Motor neuron (in vitro differentiated cells): ENCODE measurements at regions not wholly inside any gene's neighbourhood (a gene's known extent, or its start where the extent isn't known, plus 50 kb on each side); places are given as distances from the start of the nearest gene placed in this dataset.
A peak's percentile ranks its signal among the peaks of the same experiment; 100 is the strongest.

Experiments
- ATAC-seq, 8 experiments: fragments of 200-7000 bp; cut with Tn5 transposase; replicated peaks in 6 of 8; 2 replicates each; pipeline ENCODE4 v1.8.0; 2021; ENCODE audit warnings: mild to moderate bottlenecking in 8 of 8, moderate library complexity in 8 of 8
- H3K27ac ChIP-seq, 2 donors: fragments of 250-450 bp; sonication (Bioruptor Pico); 2 replicates each; pipeline ENCODE4 v1.9.0; 2021; ENCODE audit warnings: antibody characterized with exemption in 2 of 2, mild to moderate bottlenecking in 2 of 2, moderate library complexity in 1 of 2
- H3K4me1 ChIP-seq, 2 donors: fragments of 250-450 bp; sonication (Bioruptor Pico); replicated peaks in 1 of 2; 2 replicates each; pipeline ENCODE4 v1.6.1; 2021; ENCODE audit warnings: antibody characterized with exemption in 2 of 2, mild to moderate bottlenecking in 2 of 2, moderate library complexity in 1 of 2
- H3K4me3 ChIP-seq, 5 donors: fragments of 250-450 bp; sonication (Bioruptor Pico); 2 replicates each; pipeline ENCODE4 v1.9.0; 2021; ENCODE audit warnings: antibody characterized with exemption in 5 of 5, mild to moderate bottlenecking in 5 of 5, moderate library complexity in 4 of 5
- WGBS, 10 experiments: fragments of 450-650 bp; shearing (Covaris generic); methylation state at CpG; one replicate each; pipeline ENCODE4 v1.0.0; 2022; 5-methylcytosine and 5-hydroxymethylcytosine counted together
- in situ Hi-C, 9 experiments: fragments of 400-800 bp; cut with MboI; loops; one replicate each; pipeline ENCODE4 v1.15.0; 2021; ENCODE audit warnings: low sequenced_read_pairs in 9 of 9, low pct_unique_long_range_greater_than_20kb in 2 of 9; ENCODE audit not compliant: unreplicated experiment in 9 of 9

DNA sequence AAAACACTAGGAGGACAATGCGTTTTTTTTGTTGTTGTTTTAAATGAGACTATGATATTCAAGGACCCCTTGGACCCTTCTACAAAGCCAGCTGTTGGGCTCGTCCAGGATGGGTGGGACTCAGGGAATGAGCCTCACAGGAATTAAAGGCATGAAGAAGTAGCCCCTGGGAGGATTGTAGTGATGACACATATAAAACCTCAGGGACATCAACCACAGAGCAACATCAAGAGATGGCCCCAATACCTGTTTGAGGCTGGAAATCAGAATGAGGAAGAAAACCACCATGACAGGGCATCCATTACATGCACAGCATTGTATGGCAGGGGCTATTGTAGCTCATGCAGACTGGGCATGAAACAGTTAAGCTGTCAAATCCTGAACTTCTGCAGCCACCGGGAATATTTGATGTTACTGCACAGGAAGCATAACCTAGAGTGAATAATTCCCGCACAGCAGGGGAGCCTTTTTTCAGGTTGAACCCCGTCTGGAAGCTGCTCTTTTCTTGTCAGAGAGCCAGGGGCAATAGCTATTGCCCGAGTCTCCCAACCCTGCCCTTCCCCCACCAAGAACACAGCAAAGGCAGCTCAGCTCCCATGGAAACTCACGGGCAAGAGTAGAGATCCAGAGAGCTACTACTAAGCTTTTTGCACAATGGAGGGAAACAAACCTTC, 140.2 kb upstream of the FGGY start:
- WGBS, 10 experiments, result 0 to 60% (median 20%) methylated on average over 1 to 7 of the region's 7 CpGs
- Histone ChIP-seq H3K4me1 (peaks cover 11 to 22% of the 10 kb centered on the region in 2 donors), H3K27ac (no peak overlapping the region), H3K4me3 (peak overlapping the region in 1 of 5 donors; percentile 6)
- in situ Hi-C loops, result no loop called here
- ATAC-seq, result peak in 7 of 8 experiments; percentile 8 to 92 (median 85)

DNA sequence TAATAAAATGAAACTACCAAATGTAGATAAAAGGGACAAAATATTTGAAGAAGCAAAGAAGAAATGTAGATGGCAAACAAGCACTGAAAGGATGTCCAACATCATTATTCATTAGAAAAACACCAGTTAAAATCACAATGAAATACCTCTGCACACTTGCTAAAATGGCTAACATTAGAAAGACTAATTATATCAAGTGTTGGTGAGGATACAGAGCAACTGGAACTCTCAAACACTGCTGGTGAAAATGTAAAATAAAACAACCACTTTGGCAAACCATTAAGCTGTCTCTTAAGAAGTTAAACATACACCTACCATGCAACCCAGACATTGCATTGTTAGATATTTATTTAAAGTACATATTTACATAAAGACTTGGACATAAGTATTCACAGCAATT, 138.6 kb upstream of the FGGY start:
- Histone ChIP-seq H3K4me3 (no peak overlapping the region), H3K27ac (no peak overlapping the region), H3K4me1 (peaks cover 13 to 19% of the 10 kb centered on the region in 2 donors)
- in situ Hi-C loops, result no loop called here
- no peak for ATAC-seq

DNA sequence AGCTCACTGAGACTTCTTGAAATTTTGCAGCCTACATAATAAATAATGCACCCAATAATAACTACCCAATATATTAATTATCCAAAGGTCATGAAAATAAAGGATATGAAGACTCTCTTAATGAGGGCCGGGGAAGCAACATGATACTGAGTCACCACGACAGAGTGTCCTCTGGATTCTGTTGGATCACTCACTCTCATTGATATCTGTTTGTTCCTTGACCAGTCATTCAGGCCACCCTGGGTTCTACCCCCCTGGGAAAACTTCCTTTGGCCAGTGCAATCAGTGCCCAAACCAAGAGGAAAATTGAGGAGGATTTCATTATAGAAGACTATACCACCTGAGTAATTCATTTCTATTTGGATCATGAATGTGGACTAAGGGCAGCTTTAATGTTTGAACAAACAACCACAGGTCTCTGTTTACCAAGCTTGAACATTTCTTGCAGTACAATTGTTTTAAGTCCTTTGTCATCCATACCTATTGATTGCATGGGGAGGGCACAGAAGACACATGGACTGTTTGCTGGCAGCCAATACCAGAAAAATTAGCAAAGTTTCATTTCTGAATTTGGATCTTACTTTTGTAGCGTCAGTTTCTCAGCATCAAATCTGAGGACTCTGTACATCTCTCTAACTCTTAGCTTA, 137.2 kb upstream of the FGGY start:
- Histone ChIP-seq H3K4me3 (no peak overlapping the region), H3K4me1 (peaks cover 22 to 27% of the 10 kb centered on the region in 2 donors), H3K27ac (no peak overlapping the region)
- WGBS, 10 experiments, result 39 to 91% (median 56%) methylated on average over 1 to 3 of the region's 3 CpGs; no CpG with 5 or more reads in 3 of the 10 experiments
- in situ Hi-C loops, result no loop called here
- no peak for ATAC-seq

DNA sequence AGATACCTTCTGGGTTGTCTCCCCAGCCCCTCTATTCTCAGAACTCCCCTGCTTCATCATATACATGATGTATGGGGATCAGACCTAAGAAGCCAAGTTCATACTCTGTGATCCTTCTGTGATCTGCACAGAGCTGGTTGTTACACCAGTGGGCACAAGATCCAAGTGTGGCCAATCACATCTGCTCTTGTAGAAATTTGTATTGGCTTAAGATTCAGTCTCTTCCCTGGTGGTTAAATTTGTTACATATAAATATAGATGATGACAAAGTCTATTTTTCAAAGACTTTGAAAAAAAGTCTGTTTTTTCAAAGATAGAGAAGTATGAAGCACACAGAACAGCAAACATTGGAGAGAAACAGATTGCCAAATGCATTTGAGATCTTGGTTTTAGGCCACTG, 135.8 kb upstream of the FGGY start:
- no peak for ATAC-seq
- H3K27ac ChIP-seq, result no peak overlapping the region
- H3K4me1 ChIP-seq, result peaks cover 22 to 24% of the 10 kb centered on the region in 2 donors
- no peak overlapping the region for H3K4me3 ChIP-seq
- in situ Hi-C loops, result no loop called here

DNA sequence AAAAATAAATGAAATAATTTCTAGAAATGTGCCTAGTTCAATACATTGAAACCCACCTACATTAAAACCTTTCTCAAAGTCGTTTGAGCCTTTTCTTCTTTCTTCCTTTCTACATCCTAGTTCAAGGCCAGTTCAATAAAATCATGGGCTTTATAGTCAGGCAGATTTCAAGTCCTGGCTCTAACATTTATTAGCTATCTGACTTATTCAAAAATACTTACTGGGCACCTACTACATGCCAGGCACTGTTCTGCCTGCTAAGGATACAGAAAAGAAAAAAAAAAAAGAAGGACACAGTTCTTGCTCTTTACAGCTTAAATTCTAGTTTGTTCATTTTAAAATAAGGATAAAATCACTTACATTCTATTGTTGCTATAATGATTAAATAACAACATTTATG, 134.2 kb upstream of the FGGY start:
- ATAC-seq, result no peak
- in situ Hi-C loops, result no loop called here
- Histone ChIP-seq H3K27ac (no peak overlapping the region), H3K4me3 (no peak overlapping the region), H3K4me1 (peaks cover 10% of the 10 kb centered on the region in 2 donors)
- WGBS, 10 experiments, result 0 to 83% (median 55%) methylated on average over 1 of the region's 1 CpG; no CpG with 5 or more reads in 2 of the 10 experiments

DNA sequence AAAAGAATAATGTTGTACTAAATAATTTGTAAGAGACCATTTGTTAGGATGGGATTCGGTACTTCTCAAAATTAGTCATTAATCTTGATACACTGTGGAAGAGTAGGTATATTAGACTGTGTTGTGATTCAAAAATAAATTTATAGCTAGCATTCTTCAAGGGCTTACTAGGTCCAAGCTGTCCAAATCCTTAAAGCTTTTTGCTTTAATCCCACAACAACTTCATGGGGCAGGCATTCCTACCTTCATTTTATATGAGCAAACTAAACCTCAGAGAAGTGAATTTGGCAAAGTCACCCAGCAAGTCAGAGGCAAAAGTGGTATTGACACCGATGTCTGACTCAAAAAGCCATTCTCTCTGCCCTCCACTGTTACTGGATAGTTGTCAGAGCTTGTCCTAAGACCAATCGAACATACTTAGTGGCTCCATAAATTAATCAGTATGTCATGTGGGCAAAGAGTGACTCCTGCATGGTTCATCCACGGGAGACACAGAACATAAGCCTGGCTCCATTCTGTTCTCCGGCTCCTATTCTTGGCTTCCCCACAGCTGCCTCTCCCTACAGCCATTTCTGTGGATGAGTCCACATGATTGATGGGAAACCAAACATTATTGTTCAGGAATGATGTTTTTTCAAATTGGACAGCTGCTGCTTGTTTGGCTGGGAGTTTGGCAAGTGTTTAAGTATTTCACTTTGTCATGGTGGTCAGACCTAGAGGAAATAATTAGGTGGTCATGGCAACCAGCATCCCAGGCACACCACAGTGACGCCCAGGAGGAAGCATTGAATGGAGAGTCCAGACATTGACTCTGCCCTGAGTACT, 133.4 kb upstream of the FGGY start:
- peaks cover 10% of the 10 kb centered on the region in 2 donors for H3K4me1 ChIP-seq
- ATAC-seq, result peak; percentile 30 to 97 (median 94)
- in situ Hi-C loops, result no loop called here
- WGBS, 10 experiments, result 8 to 37% (median 31%) methylated on average over 2 to 6 of the region's 6 CpGs; no CpG with 5 or more reads in 2 of the 10 experiments
- H3K4me3 ChIP-seq, result no peak overlapping the region
- H3K27ac ChIP-seq, result no peak overlapping the region

DNA sequence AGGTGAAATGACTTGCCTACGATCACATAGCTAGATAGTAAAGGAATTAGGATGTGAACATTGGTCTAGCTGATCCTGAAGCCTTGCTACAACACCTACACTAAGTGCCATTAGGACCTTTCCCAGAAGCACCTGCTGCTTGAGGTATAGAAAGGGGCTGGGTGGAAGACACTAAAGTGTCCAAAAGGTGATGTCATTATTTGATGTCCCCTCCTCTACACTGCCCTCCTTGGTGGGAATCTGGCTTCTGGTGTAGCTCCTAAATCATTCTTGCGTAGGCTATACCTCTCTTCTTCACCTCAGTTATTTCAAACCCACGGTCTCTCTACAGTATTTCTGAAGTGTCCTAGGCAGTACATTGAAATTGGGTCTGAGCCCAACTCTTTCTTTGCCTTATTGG, 132.5 kb upstream of the FGGY start:
- H3K4me3 ChIP-seq, result no peak overlapping the region
- in situ Hi-C loops, result no loop called here
- ATAC-seq, result no peak
- H3K4me1 ChIP-seq, result peaks cover 10% of the 10 kb centered on the region in 2 donors
- no peak overlapping the region for H3K27ac ChIP-seq
- 50 to 100% (median 94%) methylated on average over 1 to 2 of the region's 3 CpGs; no CpG with 5 or more reads in 1 of the 10 experiments for WGBS, 10 experiments

DNA sequence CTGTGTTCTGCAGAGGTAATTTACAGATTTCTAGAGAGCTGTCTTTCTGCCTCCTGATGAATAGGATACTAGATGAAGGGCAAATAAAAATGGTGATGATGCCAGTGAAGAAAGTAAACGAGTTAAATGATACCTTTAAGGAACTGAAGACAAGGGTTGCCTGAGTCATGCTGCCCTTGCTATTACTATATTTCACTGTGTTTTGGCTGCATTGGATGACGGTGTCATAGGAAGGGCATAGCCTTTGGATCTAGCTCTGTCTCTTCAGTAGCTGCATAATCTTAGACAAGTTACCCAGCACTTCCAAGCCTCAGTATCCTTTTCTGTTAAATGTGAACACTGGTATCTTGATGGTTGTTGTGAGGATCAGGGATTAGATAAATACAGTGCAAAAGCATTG, 131.5 kb upstream of the FGGY start:
- in situ Hi-C loops, result no loop called here
- H3K27ac ChIP-seq, result no peak overlapping the region
- no peak for ATAC-seq
- H3K4me3 ChIP-seq, result no peak overlapping the region
- peaks cover 10% of the 10 kb centered on the region in 2 donors for H3K4me1 ChIP-seq
- WGBS, 10 experiments, result 0 to 80% (median 40%) methylated on average over 1 to 2 of the region's 2 CpGs

DNA sequence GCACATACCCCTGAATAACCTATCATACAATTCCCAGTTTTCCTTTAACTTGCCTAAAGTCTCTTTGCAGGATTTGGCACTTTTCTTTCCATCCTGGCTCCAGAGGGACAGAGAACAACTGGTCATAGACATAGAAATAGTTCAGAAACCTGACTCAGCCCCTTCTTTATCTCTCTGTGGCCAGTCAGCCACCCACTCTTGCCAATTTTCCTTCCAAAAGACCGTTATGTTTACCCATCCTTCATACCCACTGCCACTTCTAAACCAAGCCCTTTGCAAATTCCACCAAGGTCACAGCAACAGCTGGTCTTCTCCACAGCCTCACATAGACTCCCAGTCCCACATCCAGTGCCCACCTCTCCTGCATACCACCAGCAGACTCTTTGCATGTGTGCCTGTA, 127.2 kb upstream of the FGGY start:
- peaks cover 0 to 4% of the 10 kb centered on the region in 2 donors for H3K4me1 ChIP-seq
- 22 to 100% (median 63%) methylated on average over 1 of the region's 1 CpG; no CpG with 5 or more reads in 4 of the 10 experiments for WGBS, 10 experiments
- ATAC-seq, result no peak
- H3K27ac ChIP-seq, result no peak overlapping the region
- in situ Hi-C loops, result no loop called here
- H3K4me3 ChIP-seq, result no peak overlapping the region

DNA sequence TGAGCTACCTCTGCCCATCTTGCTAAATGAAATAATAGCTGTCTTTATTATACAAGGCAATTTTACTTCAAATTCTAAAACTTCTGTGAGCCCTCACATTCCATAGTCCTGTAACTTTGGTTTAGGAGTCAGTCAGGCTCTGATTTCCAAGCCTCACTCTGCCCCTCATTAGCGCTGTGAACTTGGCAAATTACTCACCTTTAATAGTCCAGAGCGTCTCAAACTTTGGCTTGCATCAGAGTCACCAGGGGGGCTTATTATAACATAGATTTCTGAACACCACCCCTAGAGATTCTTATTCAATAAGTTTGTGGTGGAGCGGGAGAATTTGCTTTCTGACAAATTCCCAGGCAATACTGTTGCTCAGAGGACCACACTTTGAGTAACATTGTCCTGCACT, 126.2 kb upstream of the FGGY start:
- H3K4me1 ChIP-seq, result peaks cover 0 to 4% of the 10 kb centered on the region in 2 donors
- no peak overlapping the region for H3K4me3 ChIP-seq
- no peak for ATAC-seq
- in situ Hi-C loops, result no loop called here
- H3K27ac ChIP-seq, result no peak overlapping the region
- 73 to 100% (median 96%) methylated on average over 1 to 3 of the region's 3 CpGs; no CpG with 5 or more reads in 2 of the 10 experiments for WGBS, 10 experiments

DNA sequence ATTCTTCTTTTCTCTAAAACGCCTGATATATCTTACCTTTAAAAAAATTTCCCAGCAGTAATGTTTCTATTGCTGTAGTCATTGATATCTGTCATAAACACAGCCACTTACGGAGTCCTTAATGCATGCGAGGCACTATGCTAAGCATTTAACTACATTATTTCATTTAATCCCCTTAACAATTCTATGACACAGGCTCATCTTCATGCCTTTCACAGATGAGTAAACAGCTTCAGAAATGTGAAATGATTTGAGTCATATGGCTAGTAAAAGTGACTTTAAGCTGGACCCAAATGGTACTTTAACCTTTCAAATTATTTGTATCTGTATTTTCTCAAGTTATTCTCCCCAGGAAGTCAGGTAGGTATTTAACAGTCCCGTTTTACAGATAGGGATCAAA, 125.1 kb upstream of the FGGY start:
- WGBS, 10 experiments, result 58 to 95% (median 77%) methylated on average over 2 to 4 of the region's 4 CpGs
- in situ Hi-C loops, result no loop called here

DNA sequence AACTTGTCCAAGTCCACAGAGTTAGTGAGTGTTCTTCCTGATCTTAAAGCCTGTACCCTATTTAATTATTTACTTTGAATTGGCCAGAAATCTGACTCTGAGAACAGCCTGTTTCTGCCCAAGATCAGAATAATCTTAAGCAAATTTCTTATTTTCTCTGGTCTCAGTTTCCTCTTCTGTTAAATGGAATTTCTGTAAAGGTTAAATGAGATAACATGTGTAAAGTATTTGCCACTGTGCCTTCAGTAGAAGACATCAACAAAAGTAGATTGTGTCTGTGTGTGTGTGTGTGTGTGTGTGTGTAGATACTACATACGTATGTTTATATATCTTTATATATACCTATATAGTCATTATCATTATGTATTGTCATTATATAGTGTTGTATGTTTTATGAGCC, 124.2 kb upstream of the FGGY start:
- Histone ChIP-seq H3K27ac (no peak overlapping the region), H3K4me1 (peaks cover 0 to 4% of the 10 kb centered on the region in 2 donors), H3K4me3 (no peak overlapping the region)
- no peak for ATAC-seq
- in situ Hi-C loops, result no loop called here
- 67 to 100% (median 83%) methylated on average over 1 of the region's 1 CpG; no CpG with 5 or more reads in 5 of the 10 experiments for WGBS, 10 experiments

More for the DNA sequence above, 125.1 kb upstream of the FGGY start:
- Histone ChIP-seq H3K4me1 (peaks cover 0 to 4% of the 10 kb centered on the region in 2 donors), H3K4me3 (no peak overlapping the region), H3K27ac (no peak overlapping the region)
- ATAC-seq, result peak in 1 of 8 experiments; percentile 49

DNA sequence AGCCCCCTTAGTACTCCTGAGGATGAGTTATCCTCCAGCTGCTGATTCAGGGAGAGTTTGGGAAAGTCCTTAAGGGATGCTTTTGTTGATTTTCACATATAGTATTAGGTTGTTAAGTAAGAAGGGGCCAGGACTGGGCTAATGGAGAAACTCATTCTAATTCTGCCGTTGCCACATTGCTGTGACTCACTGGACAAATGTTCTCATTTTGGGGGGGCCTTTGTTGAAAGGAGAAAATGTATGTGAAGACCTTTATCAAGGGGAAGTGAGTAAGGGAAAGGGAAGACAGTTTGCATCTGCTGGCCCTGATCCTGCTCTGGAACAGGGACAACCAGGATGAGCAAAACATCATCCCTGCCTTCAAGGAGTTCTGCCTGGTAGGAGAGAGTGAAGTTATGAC, 123.2 kb upstream of the FGGY start:
- H3K4me1 ChIP-seq, result peaks cover 0 to 4% of the 10 kb centered on the region in 2 donors
- no peak overlapping the region for H3K27ac ChIP-seq
- no peak overlapping the region for H3K4me3 ChIP-seq
- WGBS, 10 experiments, result 50 to 75% (median 67%) methylated on average over 1 of the region's 1 CpG; no CpG with 5 or more reads in 5 of the 10 experiments
- ATAC-seq, result no peak
- in situ Hi-C loops, result no loop called here
